Duodenal mucosa (tissue), 2 donors: ENCODE measurements at regions not wholly inside any gene's neighbourhood (a gene's known extent, or its start where the extent isn't known, plus 50 kb on each side); places are given as distances from the start of the nearest gene placed in this dataset.

Experiments
- H3K27ac ChIP-seq: one replicate; pipeline ENCODE4 v1.7.0; 2013; ENCODE audit warnings: low read depth, low read length
- H3K27me3 ChIP-seq, 2 donors: one replicate each; pipeline ENCODE4 v1.7.0; 2013; ENCODE audit warnings: low read length in 2 of 2, control low read depth in 1 of 2; ENCODE audit not compliant: insufficient read depth in 2 of 2, control insufficient read depth in 1 of 2
- H3K36me3 ChIP-seq, 2 donors: one replicate each; pipeline ENCODE4 v1.7.0; 2013; ENCODE audit warnings: low read length in 2 of 2, control low read depth in 1 of 2; ENCODE audit not compliant: insufficient read depth in 2 of 2, control insufficient read depth in 1 of 2
- H3K4me1 ChIP-seq, 2 donors: one replicate each; pipeline ENCODE4 v1.7.0; 2013; ENCODE audit warnings: low read length in 2 of 2, control low read depth in 1 of 2; ENCODE audit not compliant: insufficient read depth in 2 of 2, control insufficient read depth in 1 of 2
- H3K4me3 ChIP-seq, 2 donors: one replicate each; pipeline ENCODE4 v1.7.0; 2013; ENCODE audit warnings: low read length in 2 of 2, low read depth in 1 of 2
- H3K9ac ChIP-seq, 2 donors: one replicate each; pipeline ENCODE4 v1.7.0; 2013; ENCODE audit warnings: low read length in 2 of 2, low read depth in 1 of 2
- H3K9me3 ChIP-seq, 2 donors: one replicate each; pipeline ENCODE4 v1.7.0; 2013; ENCODE audit warnings: low read length in 2 of 2, control low read depth in 1 of 2; ENCODE audit not compliant: control insufficient read depth in 1 of 2

DNA sequence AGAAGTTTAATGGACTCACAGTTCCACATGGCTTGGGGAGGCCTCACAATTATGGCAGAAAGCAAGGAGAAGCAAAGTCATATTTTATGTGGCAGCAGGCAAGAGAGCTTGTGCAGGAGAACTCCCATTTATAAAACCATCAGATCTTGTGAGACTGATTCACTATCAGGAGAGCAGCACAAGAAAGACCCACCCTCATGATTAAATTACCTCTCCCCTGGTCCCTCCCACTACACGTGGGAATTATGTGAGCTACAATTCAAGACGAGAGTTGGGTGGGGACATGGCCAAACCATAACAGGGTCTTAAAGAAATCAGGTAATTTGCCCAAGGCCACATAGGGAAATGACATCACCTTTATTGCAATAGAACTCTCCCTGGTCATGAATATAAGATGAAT, 1073.3 kb upstream of the ACVR2A start:
- Histone ChIP-seq H3K4me3 (no peak overlapping the region), H3K9me3 (no peaks in the 10 kb centered on the region), H3K36me3 (no peaks in the 10 kb centered on the region), H3K27me3 (no peaks in the 10 kb centered on the region), H3K9ac (no peak overlapping the region), H3K4me1 (no peaks in the 10 kb centered on the region), H3K27ac (no peak overlapping the region)

DNA sequence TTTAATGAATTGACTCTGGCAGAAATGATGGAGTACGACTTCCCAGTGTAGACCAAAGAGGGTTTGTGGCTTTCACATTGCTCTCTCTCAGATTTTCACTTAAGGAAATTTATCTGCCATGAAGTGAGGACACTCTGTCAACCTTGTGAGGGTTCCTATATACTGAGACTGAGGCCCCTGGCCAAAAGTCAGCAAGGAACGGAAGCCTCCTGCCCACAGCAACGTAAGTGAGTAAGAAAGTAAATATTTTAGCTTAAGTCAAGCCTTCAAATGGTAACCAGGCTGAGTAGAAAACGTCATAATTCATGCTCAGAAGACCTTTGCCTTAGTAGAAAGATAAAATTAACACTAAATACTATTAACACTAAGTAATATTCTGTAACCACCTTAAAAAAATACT, 1080.5 kb upstream of the ACVR2A start:
- Histone ChIP-seq H3K27ac (no peak overlapping the region), H3K9ac (no peak overlapping the region), H3K36me3 (no peaks in the 10 kb centered on the region)

DNA sequence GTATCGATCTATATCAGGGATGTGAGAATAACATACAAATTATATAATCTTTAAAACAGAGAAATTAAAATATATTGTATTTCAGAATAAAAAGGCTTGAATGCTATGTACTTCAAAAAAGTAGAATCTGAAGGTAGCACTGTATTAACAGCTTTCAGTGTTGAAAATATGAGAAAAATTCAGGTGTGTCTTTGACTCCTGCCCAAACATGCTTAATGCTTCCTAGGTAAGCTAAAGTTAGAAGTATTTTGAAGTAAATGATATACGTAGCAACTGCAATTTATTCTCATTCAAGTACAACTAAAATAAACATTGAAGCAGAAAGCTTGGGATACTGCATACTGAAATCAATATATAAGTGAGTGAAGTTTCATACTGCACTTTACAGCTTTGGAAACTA, 1082.0 kb upstream of the ACVR2A start:
- Histone ChIP-seq H3K4me1 (no peaks in the 10 kb centered on the region), H3K27ac (no peak overlapping the region), H3K9me3 (no peaks in the 10 kb centered on the region), H3K4me3 (no peak overlapping the region), H3K27me3 (no peaks in the 10 kb centered on the region), H3K36me3 (no peaks in the 10 kb centered on the region), H3K9ac (no peak overlapping the region)

More for the DNA sequence above, 1080.5 kb upstream of the ACVR2A start:
- no peaks in the 10 kb centered on the region for H3K9me3 ChIP-seq
- no peaks in the 10 kb centered on the region for H3K27me3 ChIP-seq
- H3K4me1 ChIP-seq, result no peaks in the 10 kb centered on the region
- H3K4me3 ChIP-seq, result no peak overlapping the region

DNA sequence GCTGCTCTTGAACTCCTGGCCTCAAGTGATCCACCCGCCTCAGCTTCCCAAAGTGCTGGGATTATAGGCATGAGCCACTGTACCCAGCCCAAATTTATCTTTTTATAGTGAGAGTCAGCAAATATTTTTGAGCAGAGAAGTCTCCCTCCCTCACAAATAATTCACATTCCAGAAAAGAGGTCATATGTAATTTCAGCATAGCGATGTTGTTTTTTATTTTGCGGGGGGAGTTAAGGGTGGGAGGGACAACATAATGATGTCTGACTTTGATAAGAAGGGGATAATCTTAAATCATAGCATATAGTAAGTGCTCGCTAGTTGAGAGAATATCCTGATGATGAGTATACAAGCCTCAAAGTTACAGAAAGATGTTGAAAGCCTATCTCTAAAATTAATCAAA, 1090.2 kb upstream of the ACVR2A start:
- no peak overlapping the region for H3K9ac ChIP-seq
- no peaks in the 10 kb centered on the region for H3K9me3 ChIP-seq
- H3K4me1 ChIP-seq, result no peaks in the 10 kb centered on the region
- H3K4me3 ChIP-seq, result no peak overlapping the region
- no peaks in the 10 kb centered on the region for H3K27me3 ChIP-seq
- no peak overlapping the region for H3K27ac ChIP-seq
- no peaks in the 10 kb centered on the region for H3K36me3 ChIP-seq

DNA sequence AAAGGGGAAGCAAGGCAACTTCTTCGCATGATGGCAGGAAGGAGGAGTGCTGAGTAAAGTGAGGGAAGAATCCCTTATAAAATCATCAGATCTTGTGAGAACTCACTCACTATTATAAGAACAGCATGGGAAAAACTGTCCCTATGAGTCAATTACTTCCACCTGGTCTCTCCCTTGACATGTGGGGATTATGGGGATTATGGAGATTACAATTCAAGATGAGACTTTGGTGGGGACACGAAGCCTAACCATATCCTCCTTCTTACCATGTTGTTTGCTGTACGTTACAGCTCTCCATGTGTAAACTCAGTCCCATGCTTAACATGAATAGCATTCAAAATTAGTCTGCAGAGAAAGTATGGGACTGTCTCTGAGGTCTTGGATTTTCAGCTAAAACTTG, 1096.8 kb upstream of the ACVR2A start:
- Histone ChIP-seq H3K4me1 (no peaks in the 10 kb centered on the region), H3K36me3 (no peaks in the 10 kb centered on the region), H3K27me3 (no peaks in the 10 kb centered on the region), H3K9ac (no peak overlapping the region), H3K27ac (no peak overlapping the region), H3K4me3 (no peak overlapping the region), H3K9me3 (no peaks in the 10 kb centered on the region)

DNA sequence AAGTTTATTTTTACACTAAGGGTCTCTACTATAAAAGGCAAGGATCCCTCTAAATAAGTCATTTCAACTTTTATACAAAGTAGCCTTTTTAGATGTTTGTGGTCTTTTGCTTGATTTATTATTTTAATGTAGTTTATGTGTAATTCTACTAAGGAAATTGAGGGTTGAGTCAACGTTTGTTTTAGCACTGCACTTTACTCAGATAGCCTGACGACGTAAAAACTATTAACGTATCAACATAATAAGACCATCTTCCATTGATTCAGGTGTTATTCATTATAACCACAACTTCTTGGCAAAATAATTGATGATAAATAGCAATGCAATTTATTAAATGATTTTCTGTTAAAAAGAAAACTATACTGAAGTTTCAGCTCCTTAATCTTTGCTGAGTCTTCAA, 1103.6 kb upstream of the ACVR2A start:
- no peaks in the 10 kb centered on the region for H3K9me3 ChIP-seq
- no peak overlapping the region for H3K27ac ChIP-seq
- no peaks in the 10 kb centered on the region for H3K36me3 ChIP-seq
- H3K4me1 ChIP-seq, result no peaks in the 10 kb centered on the region
- H3K4me3 ChIP-seq, result no peak overlapping the region
- no peak overlapping the region for H3K9ac ChIP-seq
- H3K27me3 ChIP-seq, result no peaks in the 10 kb centered on the region

DNA sequence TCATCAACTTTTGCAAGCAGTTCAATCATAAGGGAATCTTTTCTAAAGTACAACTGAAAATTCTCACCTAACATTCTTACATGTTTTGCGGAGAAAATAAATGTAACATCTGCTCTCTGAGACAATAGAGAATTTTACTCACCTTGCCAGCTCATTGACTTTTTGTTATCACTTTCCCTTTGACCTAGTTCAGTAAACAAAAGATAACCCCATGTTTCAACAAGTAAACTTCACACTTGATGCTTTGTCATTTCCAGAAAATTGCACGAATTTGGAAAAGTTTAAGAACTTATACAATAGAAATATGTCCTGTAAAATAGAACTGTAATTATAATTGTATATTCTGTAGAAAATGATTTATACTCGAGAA, 1110.0 kb upstream of the ACVR2A start:
- Histone ChIP-seq H3K9ac (no peak overlapping the region), H3K36me3 (no peaks in the 10 kb centered on the region), H3K9me3 (no peaks in the 10 kb centered on the region), H3K4me3 (no peak overlapping the region), H3K27me3 (no peaks in the 10 kb centered on the region), H3K4me1 (peaks cover 3 to 6% of the 10 kb centered on the region in 2 donors), H3K27ac (no peak overlapping the region)

DNA sequence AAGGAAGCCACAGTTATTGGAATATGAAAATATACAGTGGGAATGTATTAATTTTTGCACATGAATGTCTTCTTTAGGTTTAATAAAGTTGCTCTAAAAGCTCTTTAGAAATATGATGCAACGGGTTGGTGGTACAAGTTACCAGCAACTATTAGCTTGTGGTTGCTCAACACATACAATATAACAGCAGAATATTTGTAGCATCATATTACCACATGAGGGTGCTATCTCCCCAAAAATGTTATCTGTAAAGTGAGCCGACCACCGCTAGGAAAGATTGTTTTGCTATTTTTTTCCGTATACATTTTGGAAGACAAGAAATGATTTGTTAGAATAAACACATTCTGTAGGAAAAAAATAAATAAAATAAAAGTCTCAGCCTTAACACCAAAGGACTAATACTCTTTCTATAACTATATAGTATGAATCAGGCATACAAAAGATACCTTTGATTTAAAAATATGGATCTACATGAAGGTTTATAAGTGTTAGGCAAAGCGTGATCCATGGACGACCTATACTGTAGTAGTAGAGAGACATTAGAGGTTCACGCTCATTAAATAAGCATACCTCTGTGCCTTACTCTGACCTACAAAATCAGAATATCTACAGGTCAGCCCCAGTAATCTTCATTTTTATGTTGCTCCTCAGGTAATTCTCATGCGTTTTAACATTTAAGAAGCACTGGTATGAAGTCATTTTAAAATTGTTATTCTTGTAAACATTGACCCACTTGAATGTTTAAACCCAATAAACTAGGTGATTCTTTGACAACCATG, 1110.6 kb upstream of the ACVR2A start:
- H3K4me1 ChIP-seq, result peaks cover 3 to 6% of the 10 kb centered on the region in 2 donors
- H3K9ac ChIP-seq, result no peak overlapping the region
- H3K27me3 ChIP-seq, result no peaks in the 10 kb centered on the region
- H3K4me3 ChIP-seq, result no peak overlapping the region
- H3K9me3 ChIP-seq, result no peaks in the 10 kb centered on the region
- no peaks in the 10 kb centered on the region for H3K36me3 ChIP-seq
- H3K27ac ChIP-seq, result no peak overlapping the region

DNA sequence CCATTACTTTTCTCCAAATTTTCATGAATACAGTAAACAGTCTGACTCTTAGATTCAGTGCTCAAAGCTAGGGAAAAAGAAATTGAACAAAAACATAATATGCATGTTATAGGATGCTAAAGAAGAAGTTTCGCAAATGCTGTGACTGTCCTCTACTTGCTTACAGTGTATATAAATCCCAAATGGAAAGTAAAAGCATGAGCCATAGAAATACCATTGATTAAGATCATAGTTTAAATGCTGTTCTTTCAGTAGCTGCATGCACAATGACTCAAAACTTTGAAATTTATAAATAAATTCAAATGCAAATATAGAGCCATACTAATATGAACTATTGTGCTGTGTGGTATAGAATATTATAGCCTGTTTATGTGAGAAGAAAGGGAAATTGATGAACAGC, 1113.9 kb upstream of the ACVR2A start:
- Histone ChIP-seq H3K27ac (no peak overlapping the region), H3K4me1 (peaks cover 3 to 6% of the 10 kb centered on the region in 2 donors), H3K36me3 (no peaks in the 10 kb centered on the region), H3K27me3 (no peaks in the 10 kb centered on the region), H3K9me3 (no peaks in the 10 kb centered on the region), H3K9ac (no peak overlapping the region), H3K4me3 (no peak overlapping the region)

DNA sequence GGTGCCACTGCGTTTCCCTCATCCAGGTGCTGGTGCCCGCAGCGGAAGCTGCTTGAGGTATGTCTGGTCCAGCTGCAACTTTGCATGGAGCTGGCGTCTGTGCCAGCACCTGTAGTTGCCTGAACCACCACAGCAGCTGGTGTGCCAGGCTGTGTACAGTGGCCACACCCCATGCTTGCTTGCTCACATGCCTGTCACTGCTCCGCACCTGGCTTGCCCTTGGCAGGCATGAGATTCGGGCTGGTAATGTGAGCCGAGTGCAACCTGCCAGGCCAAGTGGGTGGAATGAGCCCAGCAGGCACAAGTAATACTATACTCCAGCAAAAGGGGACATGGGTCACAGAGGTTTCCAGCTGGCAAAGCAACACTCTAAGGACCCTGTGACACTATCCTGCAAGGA, 1123.3 kb upstream of the ACVR2A start:
- Histone ChIP-seq H3K9me3 (peaks cover 0 to 8% of the 10 kb centered on the region in 2 donors), H3K36me3 (no peaks in the 10 kb centered on the region), H3K9ac (no peak overlapping the region), H3K4me3 (no peak overlapping the region), H3K27ac (no peak overlapping the region), H3K4me1 (no peaks in the 10 kb centered on the region), H3K27me3 (no peaks in the 10 kb centered on the region)
